MCF 10A (cell line): ENCODE measurements at regions not wholly inside any gene's neighbourhood (a gene's known extent, or its start where the extent isn't known, plus 50 kb on each side); places are given as distances from the start of the nearest gene placed in this dataset.
"Not testable (repeated sequence)": the region's sequence is repeated elsewhere in the genome, so short reads cannot be mapped to it uniquely, and the experiment has no call there.

Experiments used
- BruUV-seq: library from RNA; stranded (reverse); fragments of 400-500 nt; replicated peaks from 2 replicates; lab custom pipeline; 2021; lab: Mats Ljungman, UMichigan
- CTCF ChIA-PET: fragments of 300-600 bp; sonication (Branson Sonifier 250); formaldehyde crosslinking; extraction: SDS; loops from one replicate; lab custom pipeline; 2021; ENCODE audit warnings: antibody characterized with exemption, inconsistent platforms; lab: Yijun Ruan, JAX
- POLR2A ChIA-PET: fragments of 300-600, 350-650 bp; sonication (Branson Sonifier 250); formaldehyde crosslinking; extraction: SDS; loops from one replicate; lab custom pipeline; 2020; ENCODE audit warnings: antibody characterized with exemption, inconsistent platforms; lab: Yijun Ruan, JAX
- DNase-seq: peaks from one replicate; pipeline ENCODE4 v3.0.0-alpha.2; 2018; ENCODE audit not compliant: unreplicated experiment
- H3K27ac Mint-ChIP-seq: one replicate; pipeline ENCODE4 v1.8.0; 2022; ENCODE audit warnings: mild to moderate bottlenecking, low read depth, mixed read lengths; ENCODE audit not compliant: unreplicated experiment
- H3K27me3 Mint-ChIP-seq: one replicate; pipeline ENCODE4 v1.8.0; 2022; ENCODE audit warnings: mixed read lengths; ENCODE audit not compliant: insufficient read depth, unreplicated experiment
- H3K36me3 Mint-ChIP-seq: one replicate; pipeline ENCODE4 v1.8.0; 2022; ENCODE audit warnings: mild to moderate bottlenecking, moderate library complexity, mixed read lengths; ENCODE audit not compliant: insufficient read depth, unreplicated experiment
- H3K4me1 Mint-ChIP-seq: one replicate; pipeline ENCODE4 v1.8.0; 2022; ENCODE audit warnings: mixed read lengths; ENCODE audit not compliant: insufficient read depth, unreplicated experiment
- H3K4me3 Mint-ChIP-seq: one replicate; pipeline ENCODE4 v1.8.0; 2022; ENCODE audit warnings: mild to moderate bottlenecking, moderate library complexity, mixed read lengths; ENCODE audit not compliant: unreplicated experiment
- H3K9me3 Mint-ChIP-seq: one replicate; pipeline ENCODE4 v1.8.0; 2022; ENCODE audit warnings: mixed read lengths; ENCODE audit not compliant: unreplicated experiment
- intact Hi-C: fragments of 100-400 bp; cut with micrococcal nuclease; formaldehyde crosslinking; loops from 2 replicates; pipeline ENCODE4 v1.14.1; 2022
- TF ChIP-seq, protein P1 (sequence below): fragments of 200-600 bp; IDR thresholded peaks from one replicate; pipeline ENCODE4 v1.8.0; 2022; ENCODE audit warnings: antibody characterized with exemption, mild to moderate bottlenecking; ENCODE audit not compliant: unreplicated experiment

DNA sequence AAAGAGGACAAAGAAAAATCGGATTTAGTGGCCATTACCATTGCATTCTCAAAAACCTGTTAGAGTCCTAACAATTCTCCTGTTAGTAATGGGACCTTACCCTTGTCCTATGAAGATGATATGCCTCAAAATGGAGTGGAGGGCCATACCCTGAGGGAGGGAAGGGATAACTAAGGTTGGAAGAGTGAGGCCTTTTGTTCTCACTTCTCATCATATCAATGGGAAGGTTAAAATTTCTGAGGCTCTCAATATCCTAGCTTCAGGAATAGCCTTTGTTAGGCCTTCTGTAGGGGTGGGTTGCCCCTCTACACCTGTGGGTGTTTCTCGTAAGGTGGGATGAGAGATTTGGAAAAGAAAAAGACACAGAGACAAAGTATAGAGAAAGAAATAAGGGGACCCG, 109.4 kb upstream of the SGIP1 start:
- POLR2A ChIA-PET, H3K27me3 Mint-ChIP-seq, BruUV-seq, H3K27ac Mint-ChIP-seq, DNase-seq, H3K4me3 Mint-ChIP-seq, H3K9me3 Mint-ChIP-seq, H3K36me3 Mint-ChIP-seq, H3K4me1 Mint-ChIP-seq, intact Hi-C loops: not testable (repeated sequence)
- CTCF ChIA-PET: interaction anchor here (1.2 kb wide), 1 partner anchor 11 kb away, joined by 3 read pairs; no protein-coding TSS in a partner anchor

DNA sequence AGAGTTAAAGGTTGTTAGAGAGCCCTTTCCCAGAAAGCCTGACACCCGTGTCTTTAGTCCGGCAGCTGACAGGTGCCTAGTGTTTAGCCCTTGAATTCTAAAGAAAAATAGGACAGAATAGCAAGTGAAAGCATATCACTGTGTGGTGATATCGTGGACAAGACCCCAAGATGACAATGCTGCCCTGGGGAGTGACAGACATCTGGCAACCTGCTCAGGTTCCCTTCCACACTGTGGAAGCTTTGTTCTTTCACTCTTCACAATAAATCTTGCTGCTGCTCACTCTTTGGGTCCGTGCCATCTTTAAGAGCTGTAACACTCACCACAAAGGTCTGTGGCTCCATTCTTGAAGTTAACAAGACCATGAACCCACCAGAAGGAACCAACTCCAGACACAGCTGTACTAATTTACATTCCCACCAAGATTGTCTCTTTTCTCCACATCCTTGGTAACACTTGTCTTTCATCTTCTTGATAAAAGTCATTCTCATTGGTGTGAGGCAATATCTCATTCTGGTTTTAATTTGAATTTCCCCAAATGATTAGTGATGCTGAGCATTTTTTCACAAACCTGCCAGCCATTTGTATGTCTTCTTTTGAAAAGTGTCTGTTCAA, 107.6 kb upstream of the SGIP1 start:
- intact Hi-C loops: no loop called here
- no peak for DNase-seq
- Mint-ChIP-seq H3K9me3 (peaks cover 17% of the 10 kb centered on the region), H3K4me3 (no peak overlapping the region), H3K27me3 (no peaks in the 10 kb centered on the region), H3K27ac (no peak overlapping the region), H3K36me3 (no peaks in the 10 kb centered on the region), H3K4me1 (no peaks in the 10 kb centered on the region)
- no TSS peak for BruUV-seq
- ChIA-PET CTCF (interaction anchor here (0.6 kb wide), 1 partner anchor 175 kb away, joined by 3 read pairs; no protein-coding TSS in a partner anchor), POLR2A (no interaction called here)
- TF ChIP-seq, protein P1, sequence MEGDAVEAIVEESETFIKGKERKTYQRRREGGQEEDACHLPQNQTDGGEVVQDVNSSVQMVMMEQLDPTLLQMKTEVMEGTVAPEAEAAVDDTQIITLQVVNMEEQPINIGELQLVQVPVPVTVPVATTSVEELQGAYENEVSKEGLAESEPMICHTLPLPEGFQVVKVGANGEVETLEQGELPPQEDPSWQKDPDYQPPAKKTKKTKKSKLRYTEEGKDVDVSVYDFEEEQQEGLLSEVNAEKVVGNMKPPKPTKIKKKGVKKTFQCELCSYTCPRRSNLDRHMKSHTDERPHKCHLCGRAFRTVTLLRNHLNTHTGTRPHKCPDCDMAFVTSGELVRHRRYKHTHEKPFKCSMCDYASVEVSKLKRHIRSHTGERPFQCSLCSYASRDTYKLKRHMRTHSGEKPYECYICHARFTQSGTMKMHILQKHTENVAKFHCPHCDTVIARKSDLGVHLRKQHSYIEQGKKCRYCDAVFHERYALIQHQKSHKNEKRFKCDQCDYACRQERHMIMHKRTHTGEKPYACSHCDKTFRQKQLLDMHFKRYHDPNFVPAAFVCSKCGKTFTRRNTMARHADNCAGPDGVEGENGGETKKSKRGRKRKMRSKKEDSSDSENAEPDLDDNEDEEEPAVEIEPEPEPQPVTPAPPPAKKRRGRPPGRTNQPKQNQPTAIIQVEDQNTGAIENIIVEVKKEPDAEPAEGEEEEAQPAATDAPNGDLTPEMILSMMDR: no peak

DNA sequence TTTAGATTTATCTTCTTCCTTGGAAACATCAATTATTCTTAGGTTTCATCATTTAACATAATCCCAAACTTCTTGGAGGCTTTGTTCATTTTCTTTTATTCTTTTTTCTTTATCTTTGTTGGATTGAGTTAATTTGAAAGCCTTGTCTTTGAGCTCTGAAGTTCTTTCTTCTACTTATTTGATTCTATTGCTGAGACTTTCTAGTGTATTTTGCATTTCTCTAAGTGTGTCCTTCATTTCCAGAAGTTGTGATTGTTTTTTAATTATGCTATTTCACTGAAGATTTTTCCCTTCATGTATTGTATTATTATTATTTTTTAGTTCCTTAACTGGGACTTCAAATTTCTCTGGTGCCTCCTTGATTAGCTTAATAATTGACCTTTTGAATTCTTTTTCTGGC, 103.1 kb upstream of the SGIP1 start:
- CTCF ChIA-PET: interaction anchor here (0.6 to 1.4 kb wide), 3 partner anchors 15 to 294 kb away, joined by 3 read pairs; no protein-coding TSS in a partner anchor
- intact Hi-C loops, H3K27me3 Mint-ChIP-seq, H3K27ac Mint-ChIP-seq, POLR2A ChIA-PET, DNase-seq, H3K36me3 Mint-ChIP-seq, H3K4me1 Mint-ChIP-seq, BruUV-seq, H3K4me3 Mint-ChIP-seq: not testable (repeated sequence)
- H3K9me3 Mint-ChIP-seq: peaks cover 17% of the 10 kb centered on the region

DNA sequence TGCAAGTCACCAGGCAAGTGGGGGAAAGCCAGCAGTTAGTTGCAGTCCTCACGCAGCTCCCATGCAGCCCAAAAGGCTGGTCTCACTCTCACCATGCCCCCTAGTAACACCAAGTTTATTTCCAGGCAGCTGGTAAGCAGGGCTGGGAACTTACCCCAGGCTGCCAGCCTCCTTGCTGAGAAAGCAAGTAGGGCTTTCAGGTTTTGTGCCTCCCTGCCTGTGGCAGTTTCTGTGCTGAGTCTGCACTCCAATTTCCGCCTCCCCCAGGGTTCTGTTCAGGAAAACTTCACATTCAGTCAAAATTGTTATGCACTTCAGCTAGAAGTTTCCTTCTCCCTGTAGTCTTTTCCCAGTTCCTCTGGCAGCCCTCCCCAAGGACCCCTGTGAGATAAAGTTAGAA, 102.0 kb upstream of the SGIP1 start:
- POLR2A ChIA-PET: no interaction called here
- Mint-ChIP-seq H3K4me3 (no peak overlapping the region), H3K4me1 (peaks cover 10% of the 10 kb centered on the region), H3K27me3 (no peaks in the 10 kb centered on the region), H3K36me3 (no peaks in the 10 kb centered on the region), H3K27ac (no peak overlapping the region), H3K9me3 (peaks cover 17% of the 10 kb centered on the region)
- intact Hi-C loops: no loop called here
- BruUV-seq: no TSS peak
- TF ChIP-seq, protein P1: no peak
- CTCF ChIA-PET: interaction anchor here (0.9 to 7.0 kb wide), 3 partner anchors 14 to 744 kb away, joined by 3 to 74 read pairs (median 3); no protein-coding TSS in a partner anchor
- no peak for DNase-seq

DNA sequence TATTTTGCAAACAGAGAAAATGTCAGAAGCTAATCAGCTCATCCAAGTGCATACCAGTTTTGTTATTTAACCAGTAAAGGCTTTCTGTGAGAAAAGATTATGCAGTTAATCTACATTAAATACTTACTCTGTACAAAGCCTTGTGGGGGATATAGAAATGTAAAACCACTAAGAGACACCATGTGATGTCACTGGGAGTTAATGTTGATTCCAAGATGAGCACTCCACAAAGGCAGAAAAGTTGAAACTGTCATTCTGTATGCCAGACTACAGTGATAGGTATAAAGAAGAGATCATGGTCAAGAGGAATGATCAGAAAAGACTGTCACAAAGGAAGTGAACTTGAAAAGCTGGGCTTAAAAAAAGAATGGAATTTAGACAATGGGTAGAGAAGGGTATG, 100.3 kb upstream of the SGIP1 start:
- peaks cover 16% of the 10 kb centered on the region for H3K9me3 Mint-ChIP-seq
- ChIA-PET CTCF (interaction anchor here (1.0 to 7.0 kb wide), 4 partner anchors 10 to 191 kb away, joined by 3 to 74 read pairs (median 4); no protein-coding TSS in a partner anchor), POLR2A (no interaction called here)
- DNase-seq: no peak
- no TSS peak for BruUV-seq
- H3K4me1 Mint-ChIP-seq: peaks cover 14% of the 10 kb centered on the region
- no peak overlapping the region for H3K27ac Mint-ChIP-seq
- TF ChIP-seq, protein P1: no peak
- intact Hi-C loops: no loop called here
- no peaks in the 10 kb centered on the region for H3K36me3 Mint-ChIP-seq
- no peak overlapping the region for H3K4me3 Mint-ChIP-seq
- no peaks in the 10 kb centered on the region for H3K27me3 Mint-ChIP-seq
